Activated CD4-positive, alpha-beta T cell treated with anti-CD3 and anti-CD28 coated beads for 36 hours (primary cell): ENCODE measurements at regions not wholly inside any gene's neighbourhood (a gene's known extent, or its start where the extent isn't known, plus 50 kb on each side); places are given as distances from the start of the nearest gene placed in this dataset.
"Not testable (repeated sequence)": the region's sequence is repeated elsewhere in the genome, so short reads cannot be mapped to it uniquely, and the experiment has no call there.

Source experiments
- ATAC-seq: fragments of 200-7000 bp; cut with Tn5 transposase; one replicate; pipeline ENCODE4 v1.10.0; 2021; ENCODE audit warnings: mild to moderate bottlenecking, moderate library complexity
- CTCF ChIA-PET: fragments of 350-600 bp; sonication (Branson Sonifier 250); formaldehyde crosslinking; loops from one replicate; lab custom pipeline; 2021; ENCODE audit warnings: antibody characterized with exemption; lab: Charles Lee
- POLR2A ChIA-PET: fragments of 350-600 bp; sonication (Branson Sonifier 250); formaldehyde crosslinking; loops from one replicate; lab custom pipeline; 2021; ENCODE audit warnings: antibody characterized with exemption, inconsistent platforms; lab: Charles Lee
- DNase-seq: peaks from one replicate; pipeline ENCODE4 v3.0.0-alpha.2; 2020
- H3K27ac Mint-ChIP-seq: one replicate; pipeline ENCODE4 v1.8.0; 2021; ENCODE audit warnings: mixed read lengths
- H3K27me3 Mint-ChIP-seq: one replicate; pipeline ENCODE4 v1.8.0; 2021; ENCODE audit warnings: mixed read lengths
- H3K36me3 Mint-ChIP-seq: one replicate; pipeline ENCODE4 v1.8.0; 2021; ENCODE audit warnings: low read depth, mixed read lengths
- H3K4me1 Mint-ChIP-seq: one replicate; pipeline ENCODE4 v1.8.0; 2021; ENCODE audit warnings: mixed read lengths
- H3K4me3 Mint-ChIP-seq: one replicate; pipeline ENCODE4 v1.8.0; 2021; ENCODE audit warnings: mild to moderate bottlenecking, moderate library complexity, mixed read lengths
- H3K9me3 Mint-ChIP-seq: one replicate; pipeline ENCODE4 v1.8.0; 2021; ENCODE audit warnings: low read depth, mixed read lengths
- intact Hi-C, 2 experiments: fragments of 100-400 bp; cut with DNase I in 1 of 2; cut with micrococcal nuclease in 1 of 2; formaldehyde crosslinking; loops; one replicate each; pipeline versions ENCODE4 v1.14.2 to v1.15.1; 2022 to 2024; cut with DNase I, micrococcal nuclease

DNA sequence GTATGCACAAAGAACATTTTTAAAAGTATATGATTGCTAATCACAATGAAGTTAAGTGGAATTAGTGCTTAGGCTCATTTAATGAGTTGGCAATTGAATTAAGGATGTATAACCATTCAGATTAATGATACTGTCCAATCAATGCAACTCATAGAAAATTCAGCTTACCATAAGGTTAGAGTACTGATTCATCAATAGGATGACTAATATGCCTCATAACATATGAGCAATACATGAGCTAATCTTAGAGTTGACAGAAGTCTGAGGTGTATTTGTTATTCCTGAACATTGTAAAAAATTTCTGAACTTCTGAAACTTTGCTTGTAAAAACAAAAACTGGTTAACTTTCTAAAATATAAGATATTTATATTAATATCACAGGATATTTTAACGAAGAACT, 118.3 kb upstream of the NETO1 start:
- Mint-ChIP-seq H3K9me3 (peaks cover 5% of the 10 kb centered on the region), H3K27me3 (no peaks in the 10 kb centered on the region), H3K4me1 (no peaks in the 10 kb centered on the region), H3K4me3 (no peak overlapping the region), H3K36me3 (no peaks in the 10 kb centered on the region), H3K27ac (no peak overlapping the region)
- DNase-seq: no peak
- CTCF ChIA-PET: no interaction called here
- ATAC-seq: peak; percentile 49
- intact Hi-C loops: no loop called here
- POLR2A ChIA-PET: no interaction called here

DNA sequence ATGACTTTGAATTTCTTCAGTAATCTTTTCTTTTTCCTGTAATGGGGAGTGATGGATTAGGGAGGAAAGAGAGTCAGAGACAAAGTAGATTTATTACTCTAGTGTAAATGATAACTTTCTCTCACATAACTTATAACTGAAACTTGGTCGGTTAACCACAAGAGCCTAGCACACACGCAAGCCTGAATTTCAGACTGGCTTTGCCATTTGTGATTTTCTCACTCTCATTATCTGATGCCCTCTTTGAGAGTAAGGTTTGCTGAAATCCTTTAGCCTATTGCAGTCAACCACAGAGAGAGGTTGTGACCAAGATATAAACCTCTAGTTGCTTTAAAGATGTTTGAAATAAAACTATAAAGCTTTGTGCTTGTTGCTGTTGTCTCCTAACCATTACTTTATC, 117.9 kb upstream of the NETO1 start:
- CTCF ChIA-PET: no interaction called here

DNA sequence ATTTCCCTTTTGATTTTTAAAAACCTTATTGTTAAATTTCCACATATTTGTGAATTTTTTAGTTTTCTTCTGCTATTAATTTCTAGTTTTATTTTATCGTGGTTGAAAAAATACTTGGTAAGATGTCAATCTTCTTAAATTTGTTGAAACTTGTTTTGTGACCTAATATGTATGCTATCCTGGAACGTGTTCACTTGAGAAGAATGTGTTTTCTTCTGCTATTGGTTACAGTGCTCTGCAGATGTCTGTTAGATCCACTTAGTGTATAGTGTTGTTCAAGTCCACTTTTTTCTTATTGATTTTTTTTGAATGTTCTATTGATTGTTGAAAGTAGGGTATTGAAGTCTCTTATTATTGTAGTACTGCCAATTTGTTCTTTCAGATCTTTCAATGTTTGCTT, 116.5 kb upstream of the NETO1 start:
- Mint-ChIP-seq H3K4me1 (no peaks in the 10 kb centered on the region), H3K9me3 (peaks cover 5% of the 10 kb centered on the region), H3K4me3 (no peak overlapping the region), H3K27me3 (no peaks in the 10 kb centered on the region), H3K27ac (no peak overlapping the region), H3K36me3 (no peaks in the 10 kb centered on the region)
- intact Hi-C loops: no loop called here
- no peak for ATAC-seq
- DNase-seq: no peak
- ChIA-PET POLR2A (no interaction called here), CTCF (no interaction called here)

More for the DNA sequence above, 117.9 kb upstream of the NETO1 start:
- DNase-seq (no peak), ATAC-seq (no peak)
- Mint-ChIP-seq H3K4me1 (no peaks in the 10 kb centered on the region), H3K36me3 (no peaks in the 10 kb centered on the region), H3K27ac (no peak overlapping the region), H3K9me3 (peaks cover 5% of the 10 kb centered on the region), H3K27me3 (no peaks in the 10 kb centered on the region), H3K4me3 (no peak overlapping the region)
- POLR2A ChIA-PET: no interaction called here
- intact Hi-C loops: no loop called here

DNA sequence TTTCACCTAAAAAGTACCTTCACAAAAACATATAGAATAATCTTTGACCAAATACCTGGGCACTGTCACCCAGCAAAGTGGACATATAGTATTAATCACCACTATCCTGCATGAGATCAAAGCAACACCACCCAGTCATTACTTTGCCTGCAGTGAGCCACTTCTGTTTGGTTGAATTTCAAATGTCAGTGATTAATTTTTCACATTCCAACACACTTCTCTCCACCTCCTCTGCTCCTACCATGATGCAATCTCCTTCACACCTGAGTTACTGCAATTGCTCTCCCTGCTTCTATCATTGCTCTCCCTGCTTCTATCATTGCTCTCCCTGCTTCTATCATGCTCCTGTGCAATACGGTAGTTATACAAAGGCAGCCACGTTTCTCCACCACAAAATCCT, 106.1 kb upstream of the NETO1 start:
- intact Hi-C loops: no loop called here
- no peak overlapping the region for H3K4me3 Mint-ChIP-seq
- H3K4me1 Mint-ChIP-seq: no peaks in the 10 kb centered on the region
- ChIA-PET POLR2A (no interaction called here), CTCF (no interaction called here)
- DNase-seq (no peak), ATAC-seq (no peak)
- peaks cover 11% of the 10 kb centered on the region for H3K9me3 Mint-ChIP-seq
- no peak overlapping the region for H3K27ac Mint-ChIP-seq
- H3K36me3 Mint-ChIP-seq: no peaks in the 10 kb centered on the region
- no peaks in the 10 kb centered on the region for H3K27me3 Mint-ChIP-seq

DNA sequence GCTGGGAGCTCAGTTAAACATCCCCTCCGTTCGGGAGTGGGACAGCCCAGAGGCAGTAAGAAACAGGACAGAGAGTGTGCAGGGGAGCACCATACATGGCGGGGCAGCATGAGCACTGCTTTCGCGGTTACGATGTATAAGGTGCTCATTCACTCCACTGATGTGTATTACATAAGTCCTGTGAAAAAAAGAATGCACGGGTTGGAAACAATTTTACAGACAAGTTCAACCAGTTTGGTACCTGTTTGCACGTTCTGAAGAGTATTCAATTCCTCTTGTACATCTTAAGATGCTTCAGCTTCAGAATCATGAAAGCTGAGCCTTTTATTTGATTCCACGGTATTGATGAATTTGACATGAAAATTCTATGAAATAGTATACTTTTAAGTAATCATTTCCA, 97.8 kb upstream of the NETO1 start:
- no peak overlapping the region for H3K4me3 Mint-ChIP-seq
- H3K27me3 Mint-ChIP-seq: no peaks in the 10 kb centered on the region
- intact Hi-C loops: no loop called here
- H3K27ac Mint-ChIP-seq: no peak overlapping the region
- POLR2A ChIA-PET: no interaction called here
- H3K4me1 Mint-ChIP-seq: no peaks in the 10 kb centered on the region
- no peak for ATAC-seq
- H3K36me3 Mint-ChIP-seq: no peaks in the 10 kb centered on the region
- H3K9me3 Mint-ChIP-seq: peaks cover 17% of the 10 kb centered on the region
- no peak for DNase-seq
- CTCF ChIA-PET: no interaction called here

DNA sequence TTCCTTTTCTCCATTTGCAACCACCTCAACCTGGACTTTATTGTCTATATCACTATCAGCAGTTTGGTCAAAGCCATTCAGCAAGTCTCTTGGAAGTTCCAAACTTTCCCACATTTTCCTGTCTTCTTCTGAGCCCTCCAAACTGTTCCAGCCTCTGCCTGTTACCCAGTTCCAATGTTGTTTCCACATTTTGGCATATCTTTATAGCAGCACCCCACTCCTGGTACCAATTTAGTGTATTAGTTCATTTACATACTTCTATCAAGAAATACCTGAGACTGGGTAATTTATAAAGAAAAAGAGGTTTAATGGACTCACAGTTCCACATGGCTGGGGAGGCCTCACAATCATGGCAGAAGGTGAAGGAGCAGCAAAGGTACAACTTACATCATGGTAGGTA, 90.4 kb upstream of the NETO1 start:
- POLR2A ChIA-PET, intact Hi-C loops, H3K36me3 Mint-ChIP-seq, DNase-seq, H3K27me3 Mint-ChIP-seq, H3K27ac Mint-ChIP-seq, ATAC-seq, CTCF ChIA-PET, H3K4me1 Mint-ChIP-seq, H3K4me3 Mint-ChIP-seq: not testable (repeated sequence)
- peaks cover 34% of the 10 kb centered on the region for H3K9me3 Mint-ChIP-seq

DNA sequence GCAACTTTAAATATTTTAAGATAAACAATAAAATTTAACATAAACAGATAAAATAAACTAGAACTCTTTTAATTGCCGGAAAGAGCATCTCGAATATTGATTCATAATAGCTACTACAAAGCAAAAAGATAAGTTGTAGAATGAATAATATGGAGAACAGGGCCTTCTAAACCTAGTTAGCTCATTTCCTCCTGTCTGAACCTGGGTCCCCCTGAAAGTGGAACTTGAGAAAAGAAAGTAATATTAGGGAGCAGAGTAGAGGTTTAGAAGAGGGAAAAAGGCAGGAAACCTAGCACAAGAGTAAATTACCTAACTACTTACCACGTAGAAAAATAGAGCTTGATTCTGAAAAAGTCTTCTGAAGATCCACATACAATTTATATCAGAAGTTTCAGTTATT, 80.7 kb upstream of the NETO1 start:
- no peak for ATAC-seq
- H3K27ac Mint-ChIP-seq: no peak overlapping the region
- no peak overlapping the region for H3K4me3 Mint-ChIP-seq
- ChIA-PET CTCF (no interaction called here), POLR2A (no interaction called here)
- no peak for DNase-seq
- H3K27me3 Mint-ChIP-seq: no peaks in the 10 kb centered on the region
- no peaks in the 10 kb centered on the region for H3K36me3 Mint-ChIP-seq
- no peaks in the 10 kb centered on the region for H3K4me1 Mint-ChIP-seq
- intact Hi-C loops: no loop called here
- H3K9me3 Mint-ChIP-seq: peaks cover 2% of the 10 kb centered on the region

DNA sequence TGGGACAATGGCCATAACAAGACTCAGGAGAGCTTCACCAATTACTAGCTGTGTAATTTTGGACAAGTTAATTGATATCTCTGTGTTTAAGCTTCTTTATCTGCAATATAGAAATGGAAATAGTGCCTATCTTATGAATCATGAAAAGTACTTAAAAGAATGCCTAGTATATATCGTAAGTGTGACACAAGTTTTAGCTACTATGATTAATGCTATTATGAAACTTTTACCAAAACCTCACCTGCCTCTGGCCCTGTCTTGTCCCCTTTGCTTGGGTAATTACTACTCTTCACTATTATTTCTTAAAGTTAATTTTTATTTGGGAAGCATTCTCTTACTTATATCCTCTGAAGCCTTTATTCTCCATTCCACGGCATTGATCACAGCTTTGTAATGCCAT, 75.0 kb upstream of the NETO1 start:
- Mint-ChIP-seq H3K27ac (no peak overlapping the region), H3K4me3 (no peak overlapping the region), H3K27me3 (no peaks in the 10 kb centered on the region), H3K4me1 (no peaks in the 10 kb centered on the region), H3K9me3 (peaks cover 3% of the 10 kb centered on the region), H3K36me3 (no peaks in the 10 kb centered on the region)
- CTCF ChIA-PET: no interaction called here
- POLR2A ChIA-PET: no interaction called here
- intact Hi-C loops: no loop called here
- DNase-seq (no peak), ATAC-seq (no peak)

DNA sequence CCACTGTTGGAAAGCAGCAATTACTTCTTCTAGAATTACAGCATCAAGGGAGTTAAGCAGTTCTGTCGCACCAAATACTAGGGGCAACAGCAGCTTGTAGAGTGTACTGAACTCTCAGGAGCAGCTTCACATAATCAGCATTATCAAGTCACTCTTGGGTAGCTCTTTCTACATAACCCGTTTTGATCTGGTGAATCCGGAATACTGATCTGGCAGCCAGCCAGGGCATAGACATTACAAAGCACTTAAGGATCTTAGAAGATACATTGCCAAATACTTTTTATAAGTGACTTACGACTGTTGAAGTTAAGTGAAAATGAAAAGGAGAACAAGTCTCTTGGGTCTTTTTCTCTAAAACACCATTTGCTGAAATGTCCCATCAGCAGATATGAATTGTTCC, 73.2 kb upstream of the NETO1 start:
- Mint-ChIP-seq H3K27ac (no peak overlapping the region), H3K27me3 (no peaks in the 10 kb centered on the region), H3K4me1 (no peaks in the 10 kb centered on the region), H3K9me3 (peaks cover 3% of the 10 kb centered on the region), H3K36me3 (no peaks in the 10 kb centered on the region), H3K4me3 (no peak overlapping the region)
- POLR2A ChIA-PET: no interaction called here
- intact Hi-C loops: no loop called here
- CTCF ChIA-PET: interaction anchor here (0.7 kb wide), 1 partner anchor 99 kb away, joined by 3 read pairs; no protein-coding TSS in a partner anchor
- DNase-seq (no peak), ATAC-seq (no peak)

DNA sequence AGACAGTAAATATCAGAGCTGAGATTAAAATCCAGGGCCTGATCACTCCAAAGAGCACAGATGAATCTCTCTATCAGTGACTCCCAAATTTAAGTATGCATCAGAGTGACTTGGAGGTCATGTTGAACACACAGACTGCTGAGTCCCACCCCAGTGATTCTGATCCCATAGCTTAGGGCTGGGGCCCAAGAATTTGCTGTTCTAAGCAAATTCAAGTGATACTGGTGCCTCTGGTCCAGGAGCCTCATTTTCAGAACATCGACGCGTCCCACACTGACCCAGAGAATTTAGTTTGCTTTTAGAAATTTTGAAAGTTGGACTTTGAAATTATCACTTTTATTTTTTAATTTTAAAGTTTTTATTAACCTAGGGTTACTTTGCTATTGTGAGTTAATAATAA, 72.7 kb upstream of the NETO1 start:
- CTCF ChIA-PET: no interaction called here
- H3K27me3 Mint-ChIP-seq: no peaks in the 10 kb centered on the region
- no peak for DNase-seq
- POLR2A ChIA-PET: no interaction called here
- H3K36me3 Mint-ChIP-seq: no peaks in the 10 kb centered on the region
- no peak overlapping the region for H3K4me3 Mint-ChIP-seq
- no peak overlapping the region for H3K27ac Mint-ChIP-seq
- ATAC-seq: no peak
- no peaks in the 10 kb centered on the region for H3K4me1 Mint-ChIP-seq
- intact Hi-C loops: no loop called here
- H3K9me3 Mint-ChIP-seq: peaks cover 3% of the 10 kb centered on the region

DNA sequence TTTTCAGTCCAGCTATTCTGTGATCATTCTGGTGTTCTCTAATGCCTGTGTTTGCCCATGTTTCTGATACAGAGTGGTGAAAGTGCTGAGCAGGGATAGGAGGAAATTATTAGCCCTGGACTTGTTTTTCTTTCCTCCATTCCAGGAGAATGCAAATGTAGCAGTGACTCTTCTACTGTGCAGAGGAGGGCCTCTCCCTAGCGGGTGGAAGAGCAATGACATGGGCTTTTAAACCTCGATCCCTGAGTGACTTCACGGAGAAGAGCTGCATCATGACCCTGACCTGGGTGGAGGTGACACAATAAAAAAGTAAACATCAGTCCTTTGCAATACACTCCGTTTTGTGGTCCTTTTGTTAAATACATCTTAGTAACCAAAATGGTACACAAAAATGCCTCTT, 68.0 kb upstream of the NETO1 start:
- H3K27me3 Mint-ChIP-seq: no peaks in the 10 kb centered on the region
- H3K4me1 Mint-ChIP-seq: no peaks in the 10 kb centered on the region
- no peak overlapping the region for H3K27ac Mint-ChIP-seq
- no peak overlapping the region for H3K4me3 Mint-ChIP-seq
- H3K36me3 Mint-ChIP-seq: no peaks in the 10 kb centered on the region
- intact Hi-C loops: no loop called here
- ChIA-PET POLR2A (no interaction called here), CTCF (interaction anchor here (1.2 kb wide), 1 partner anchor 8 kb away, joined by 3 read pairs; no protein-coding TSS in a partner anchor)
- H3K9me3 Mint-ChIP-seq: peaks cover 3% of the 10 kb centered on the region
- DNase-seq: no peak
- no peak for ATAC-seq

DNA sequence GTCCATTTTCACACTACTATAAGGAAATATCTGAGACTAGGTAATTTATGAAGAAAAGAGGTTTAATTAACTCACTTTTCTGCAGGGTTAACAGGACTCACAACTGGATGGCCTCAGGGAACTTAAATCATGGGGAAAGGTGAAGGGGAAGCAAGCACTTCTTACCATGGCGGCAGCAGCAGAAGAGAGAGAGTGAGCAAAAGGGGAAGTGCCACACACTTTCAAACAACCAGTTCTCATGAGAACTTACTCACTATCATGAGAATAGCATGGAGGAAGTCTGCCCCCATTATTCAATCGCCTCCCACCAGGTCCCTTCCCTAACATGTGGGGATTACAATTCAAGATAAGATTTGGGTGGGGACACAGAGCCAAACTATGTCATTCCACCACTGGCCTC, 55.1 kb upstream of the NETO1 start:
- intact Hi-C loops: no loop called here
- Mint-ChIP-seq H3K36me3 (no peaks in the 10 kb centered on the region), H3K27ac (no peak overlapping the region), H3K4me3 (no peak overlapping the region), H3K4me1 (no peaks in the 10 kb centered on the region), H3K27me3 (no peaks in the 10 kb centered on the region), H3K9me3 (peaks cover 18% of the 10 kb centered on the region)
- ChIA-PET CTCF (no interaction called here), POLR2A (no interaction called here)
- ATAC-seq (no peak), DNase-seq (no peak)
